Neural cell (in vitro differentiated cells): ENCODE measurements at regions not wholly inside any gene's neighbourhood (a gene's known extent, or its start where the extent isn't known, plus 50 kb on each side); places are given as distances from the start of the nearest gene placed in this dataset.
"Not testable (repeated sequence)": the region's sequence is repeated elsewhere in the genome, so short reads cannot be mapped to it uniquely, and the experiment has no call there.

Experiments
- H2AFZ ChIP-seq: fragments of 200-600, 300-800 bp; sonication (generic), shearing (Covaris generic); 2 replicates; pipeline ENCODE4 v1.6.0; 2014; ENCODE audit warnings: low read depth, mild to moderate bottlenecking, antibody characterized with exemption, low read length, moderate library complexity
- H3F3A ChIP-seq: fragments of 200-600 bp; shearing (Covaris generic); 2 replicates; pipeline ENCODE4 v1.6.1; 2016; ENCODE audit warnings: mild to moderate bottlenecking, moderate library complexity, mixed read lengths, antibody characterized with exemption, low read length; ENCODE audit not compliant: insufficient read depth, poor library complexity, severe bottlenecking
- H3K27ac ChIP-seq: fragments of 200-600, 300-800 bp; sonication (generic), shearing (Covaris generic); 2 replicates; pipeline ENCODE4 v1.5.1; 2014; ENCODE audit warnings: mild to moderate bottlenecking, low read length, moderate library complexity
- H3K27me3 ChIP-seq: fragments of 300-800, 200-600 bp; sonication (generic), shearing (Covaris generic); 2 replicates; pipeline ENCODE4 v1.6.0; 2014; ENCODE audit warnings: mild to moderate bottlenecking, low read depth, low read length, moderate library complexity; ENCODE audit not compliant: insufficient read depth
- H3K36me3 ChIP-seq: fragments of 300-800, 200-600 bp; sonication (generic), shearing (Covaris generic); 2 replicates; pipeline ENCODE4 v1.5.1; 2014; ENCODE audit warnings: mild to moderate bottlenecking, antibody characterized with exemption, low read length, moderate library complexity; ENCODE audit not compliant: insufficient read depth
- H3K4me2 ChIP-seq: fragments of 300-800, 200-600 bp; sonication (generic), shearing (Covaris generic); 2 replicates; pipeline ENCODE4 v1.6.0; 2014; ENCODE audit warnings: mild to moderate bottlenecking, low read length
- H3K4me3 ChIP-seq: fragments of 300-800, 200-600 bp; sonication (generic), shearing (Covaris generic); 2 replicates; pipeline ENCODE4 v1.5.1; 2014; ENCODE audit warnings: mild to moderate bottlenecking, low read length, moderate library complexity
- H3K79me2 ChIP-seq: fragments of 200-600 bp; shearing (Covaris generic); replicated peaks from 2 replicates; pipeline ENCODE4 v1.6.0; 2014; ENCODE audit warnings: mild to moderate bottlenecking, low read length, moderate library complexity; ENCODE audit not compliant: insufficient read depth
- H3K9ac ChIP-seq: fragments of 300-800, 200-600 bp; sonication (generic), shearing (Covaris generic); 2 replicates; pipeline ENCODE4 v1.6.1; 2016; ENCODE audit warnings: mild to moderate bottlenecking, low read length, mixed read lengths
- H3K9me2 ChIP-seq: fragments of 200-600 bp; shearing (Covaris generic); 2 replicates; pipeline ENCODE4 v1.6.1; 2016; ENCODE audit warnings: mild to moderate bottlenecking, low read length, mixed read lengths; ENCODE audit not compliant: insufficient read depth
- H3K9me3 ChIP-seq: fragments of 200-600, 300-800 bp; sonication (generic), shearing (Covaris generic); 2 replicates; pipeline ENCODE4 v1.6.1; 2016; ENCODE audit warnings: mild to moderate bottlenecking, mixed run types, low read length, moderate library complexity, mixed read lengths
- H4K20me1 ChIP-seq: fragments of 200-600 bp; shearing (Covaris generic); 2 replicates; pipeline ENCODE4 v1.6.1; 2016; ENCODE audit warnings: mild to moderate bottlenecking, mixed run types; ENCODE audit not compliant: insufficient read depth
- CTCF ChIP-seq: fragments of 450-650 bp; IDR thresholded peaks from 2 replicates; pipeline ENCODE4 v1.5.1; 2014; ENCODE audit warnings: antibody characterized with exemption, mild to moderate bottlenecking, moderate library complexity; ENCODE audit not compliant: poor library complexity, severe bottlenecking
- EP300 ChIP-seq: fragments of 450-650 bp; conservative IDR thresholded peaks from 2 replicates; pipeline ENCODE4 v1.6.1; 2014; ENCODE audit warnings: antibody characterized with exemption, mild to moderate bottlenecking, moderate library complexity; ENCODE audit not compliant: poor library complexity, severe bottlenecking
- EZH2 ChIP-seq: fragments of 200-600, 300-800 bp; shearing (Covaris generic), sonication (generic); IDR thresholded peaks from 2 replicates; pipeline ENCODE4 v1.6.1; 2014; ENCODE audit warnings: antibody characterized with exemption, low read length, borderline replicate concordance, mild to moderate bottlenecking; ENCODE audit not compliant: insufficient read depth, poor library complexity, severe bottlenecking
- MXI1 ChIP-seq: fragments of 450-650 bp; conservative IDR thresholded peaks from 2 replicates; pipeline ENCODE4 v1.6.1; 2014; ENCODE audit warnings: antibody characterized with exemption, mild to moderate bottlenecking; ENCODE audit not compliant: poor library complexity, severe bottlenecking
- POLR2AphosphoS5 ChIP-seq: IDR thresholded peaks from 2 replicates; pipeline ENCODE4 v1.6.1; 2012
- RAD21 ChIP-seq: fragments of 450-650 bp; conservative IDR thresholded peaks from 2 replicates; pipeline ENCODE4 v1.6.1; 2014; ENCODE audit warnings: antibody characterized with exemption, mild to moderate bottlenecking, moderate library complexity
- REST ChIP-seq: IDR thresholded peaks from 2 replicates; pipeline ENCODE4 v1.6.1; 2012; ENCODE audit warnings: borderline replicate concordance
- SMC3 ChIP-seq: fragments of 450-650 bp; conservative IDR thresholded peaks from 2 replicates; pipeline ENCODE4 v1.6.1; 2014; ENCODE audit warnings: antibody characterized with exemption, mild to moderate bottlenecking, moderate library complexity; ENCODE audit not compliant: poor library complexity
- TAF1 ChIP-seq: IDR thresholded peaks from 2 replicates; pipeline ENCODE4 v1.6.1; 2012; ENCODE audit warnings: low read depth

- H3K79me2 ChIP-seq, H3K27ac ChIP-seq, H3F3A ChIP-seq, H3K9me2 ChIP-seq, H3K4me3 ChIP-seq, H3K9ac ChIP-seq, H4K20me1 ChIP-seq, H3K27me3 ChIP-seq, H3K4me2 ChIP-seq, H3K36me3 ChIP-seq, H2AFZ ChIP-seq, H3K9me3 ChIP-seq: not testable (repeated sequence)
Measured at GRCh38 chr4:67380702-67381405, 164.4 kb downstream of the CENPC start.

GRCh38 chr4:67380154-67380553 lies 165.1 kb downstream of the CENPC start:
- Histone ChIP-seq H3K9me3 (no peaks in the 10 kb centered on the region), H4K20me1 (no peaks in the 10 kb centered on the region), H3K9me2 (no peaks in the 10 kb centered on the region), H3K36me3 (no peaks in the 10 kb centered on the region), H3K4me3 (no peak overlapping the region), H3K27ac (no peak overlapping the region), H3K79me2 (no peaks in the 10 kb centered on the region), H3K9ac (no peak overlapping the region), H3F3A (no peaks in the 10 kb centered on the region), H3K27me3 (no peaks in the 10 kb centered on the region), H2AFZ (no peak overlapping the region), H3K4me2 (no peak overlapping the region)
- no peak for TF ChIP-seq RAD21
- TF ChIP-seq REST, result no peak
- TF ChIP-seq SMC3, result no peak
- no peak for TF ChIP-seq TAF1
- no peak for TF ChIP-seq EZH2
- TF ChIP-seq MXI1, result no peak
- no peak for TF ChIP-seq POLR2AphosphoS5
- TF ChIP-seq CTCF, result no peak
- no peak for TF ChIP-seq EP300

- no peaks in the 10 kb centered on the region for H3K36me3 ChIP-seq
- no peaks in the 10 kb centered on the region for H3K79me2 ChIP-seq
- H3K9ac ChIP-seq, result no peak overlapping the region
- H3K4me2 ChIP-seq, result no peak overlapping the region
- no peak overlapping the region for H2AFZ ChIP-seq
- no peaks in the 10 kb centered on the region for H4K20me1 ChIP-seq
- H3K27ac ChIP-seq, result no peak overlapping the region
- H3F3A ChIP-seq, result no peaks in the 10 kb centered on the region
- no peaks in the 10 kb centered on the region for H3K27me3 ChIP-seq
- TF ChIP-seq TAF1, result no peak
- no peak for TF ChIP-seq REST
- no peak for TF ChIP-seq MXI1
- TF ChIP-seq EP300, result no peak
- TF ChIP-seq SMC3, result no peak
- TF ChIP-seq RAD21, result no peak
- no peak for TF ChIP-seq POLR2AphosphoS5
- no peak for TF ChIP-seq CTCF
- TF ChIP-seq EZH2, result no peak
- H3K9me2 ChIP-seq, result no peaks in the 10 kb centered on the region
- H3K4me3 ChIP-seq, result no peak overlapping the region
- no peaks in the 10 kb centered on the region for H3K9me3 ChIP-seq
Measured at GRCh38 chr4:67375291-67375690, 170.0 kb downstream of the CENPC start.
